ENCODE measurements at regions not wholly inside any gene's neighbourhood (a gene's known extent, or its start where the extent isn't known, plus 50 kb on each side); places are given as distances from the start of the nearest gene placed in this dataset.

- DNase-seq (ENCODE audit: insufficient read length, low spot score): no peak
- no peak for FAIRE-seq
These were observed 91.1 kb downstream of the IRF8 start for GRCh38 chr16:85989863-85990643.

- FAIRE-seq: peak; percentile 97
- DNase-seq (ENCODE audit: insufficient read length, low spot score): no peak
These were observed 91.9 kb downstream of the IRF8 start for GRCh38 chr16:85990861-85991301.

GRCh38 chr16:85991425-85991824, 92.5 kb downstream of the IRF8 start:
- DNase-seq (ENCODE audit: insufficient read length, low spot score): no peak
- peak; percentile 26 for FAIRE-seq

GRCh38 chr16:85991856-85992255, 92.9 kb downstream of the IRF8 start:
- DNase-seq (ENCODE audit: insufficient read length, low spot score): no peak
- FAIRE-seq: no peak

GRCh38 chr16:85992359-85992758, 93.4 kb downstream of the IRF8 start:
- FAIRE-seq (peak; percentile 82), DNase-seq (ENCODE audit: insufficient read length, low spot score) (no peak)

GRCh38 chr16:85992779-85993178, 93.8 kb downstream of the IRF8 start:
- FAIRE-seq (no peak), DNase-seq (ENCODE audit: insufficient read length, low spot score) (no peak)

- FAIRE-seq (peak; percentile 37), DNase-seq (ENCODE audit: insufficient read length, low spot score) (no peak)
These were observed 95.8 kb downstream of the IRF8 start for GRCh38 chr16:85994492-85995490.

- FAIRE-seq: peak; percentile 97
These were observed 96.8 kb downstream of the IRF8 start for GRCh38 chr16:85995541-85996423.

GRCh38 chr16:85996843-85997242, 97.9 kb downstream of the IRF8 start:
- FAIRE-seq (peak; percentile 23), DNase-seq (ENCODE audit: insufficient read length, low spot score) (no peak)

More at GRCh38 chr16:85995541-85996423, 96.8 kb downstream of the IRF8 start:
- DNase-seq (ENCODE audit: insufficient read length, low spot score): no peak

- DNase-seq (ENCODE audit: insufficient read length, low spot score): no peak
- no peak for FAIRE-seq
These were observed 99.4 kb downstream of the IRF8 start for GRCh38 chr16:85998171-85998867.

- FAIRE-seq: peak; percentile 96
These were observed 100.1 kb downstream of the IRF8 start for GRCh38 chr16:85998868-85999729.

GRCh38 chr16:85999778-86000177, 100.8 kb downstream of the IRF8 start:
- DNase-seq (ENCODE audit: insufficient read length, low spot score) (no peak), FAIRE-seq (peak; percentile 26)

More at GRCh38 chr16:85998868-85999729, 100.1 kb downstream of the IRF8 start:
- no peak for DNase-seq (ENCODE audit: insufficient read length, low spot score)

- FAIRE-seq (peak; percentile 96), DNase-seq (ENCODE audit: insufficient read length, low spot score) (no peak)
These were observed 103.4 kb downstream of the IRF8 start for GRCh38 chr16:86002178-86002900.

GRCh38 chr16:86007524-86007923, 108.6 kb downstream of the IRF8 start:
- DNase-seq (ENCODE audit: insufficient read length, low spot score) (no peak), FAIRE-seq (peak; percentile 92)

GRCh38 chr16:86010680-86011141, 111.7 kb downstream of the IRF8 start:
- FAIRE-seq (peak; percentile 81), DNase-seq (ENCODE audit: insufficient read length, low spot score) (no peak)

GRCh38 chr16:86011532-86011931, 112.6 kb downstream of the IRF8 start:
- FAIRE-seq (peak; percentile 84), DNase-seq (ENCODE audit: insufficient read length, low spot score) (no peak)

- FAIRE-seq (peak; percentile 40), DNase-seq (ENCODE audit: insufficient read length, low spot score) (no peak)
These were observed 113.3 kb downstream of the IRF8 start for GRCh38 chr16:86012221-86012620.

GRCh38 chr16:86013867-86014266, 114.9 kb downstream of the IRF8 start:
- DNase-seq (ENCODE audit: insufficient read length, low spot score) (no peak), FAIRE-seq (no peak)
